Thymus (tissue), 11 donors: ENCODE measurements at regions not wholly inside any gene's neighbourhood (a gene's known extent, or its start where the extent isn't known, plus 50 kb on each side); places are given as distances from the start of the nearest gene placed in this dataset.

ENCODE experiments used
- DNase-seq, 9 donors: peaks; one replicate each; pipeline ENCODE4 v3.0.0-alpha.2; 2013; ENCODE audit warnings: low spot score in 9 of 9, low read depth in 6 of 9, missing footprints in 1 of 9
- H3K27ac ChIP-seq, 2 donors: one replicate each; pipeline ENCODE4 v1.5.1; 2013; ENCODE audit warnings: control low read depth in 1 of 2, low read depth in 1 of 2, low read length in 1 of 2, mild to moderate bottlenecking in 1 of 2, moderate library complexity in 1 of 2
- H3K27me3 ChIP-seq, 2 donors: one replicate each; pipeline ENCODE4 v1.5.1; 2013; ENCODE audit warnings: low read length in 1 of 2; ENCODE audit not compliant: control insufficient read depth in 2 of 2, insufficient read depth in 1 of 2
- H3K36me3 ChIP-seq, 2 donors: one replicate each; pipeline ENCODE4 v1.5.1; 2013; ENCODE audit warnings: low read length in 1 of 2, mild to moderate bottlenecking in 1 of 2, moderate library complexity in 1 of 2; ENCODE audit not compliant: control insufficient read depth in 2 of 2, insufficient read depth in 2 of 2
- H3K4me1 ChIP-seq, 2 donors: one replicate each; pipeline ENCODE4 v1.5.1; 2013; ENCODE audit warnings: low read length in 2 of 2; ENCODE audit not compliant: control insufficient read depth in 2 of 2, insufficient read depth in 2 of 2
- H3K4me3 ChIP-seq, 2 donors: one replicate each; pipeline ENCODE4 v1.5.1; 2013; ENCODE audit warnings: low read length in 2 of 2, control low read depth in 1 of 2, mild to moderate bottlenecking in 1 of 2
- H3K9me3 ChIP-seq, 2 donors: one replicate each; pipeline ENCODE4 v1.5.1; 2013; ENCODE audit warnings: low read length in 1 of 2, mild to moderate bottlenecking in 1 of 2; ENCODE audit not compliant: control insufficient read depth in 2 of 2, insufficient read depth in 1 of 2
- WGBS: extraction: QIAGEN DNeasy Blood & Tissue Kit; methylation state at CpG from one replicate; pipeline ENCODE4 v1.1.7; 2013; 5-methylcytosine and 5-hydroxymethylcytosine counted together
- donor health status: healthy.

- H3K27ac ChIP-seq: no peak overlapping the region
- no peaks in the 10 kb centered on the region for H3K9me3 ChIP-seq
- H3K27me3 ChIP-seq: peaks cover 0 to 5% of the 10 kb centered on the region in 2 donors
- no peaks in the 10 kb centered on the region for H3K36me3 ChIP-seq
- H3K4me1 ChIP-seq: no peaks in the 10 kb centered on the region
- DNase-seq: no peak
- 95% methylated on average over 4 of the region's 4 CpGs for WGBS
- H3K4me3 ChIP-seq: no peak overlapping the region
Observed at GRCh38 chr2:176546550-176546949, 277.3 kb downstream of the MTX2 start.

GRCh38 chr2:176552501-176553135 is 283.4 kb downstream of the MTX2 start:
- DNase-seq: no peak
- Histone ChIP-seq H3K4me3 (no peak overlapping the region), H3K27ac (no peak overlapping the region), H3K36me3 (no peaks in the 10 kb centered on the region), H3K9me3 (no peaks in the 10 kb centered on the region), H3K27me3 (peaks cover 11 to 25% of the 10 kb centered on the region in 2 donors), H3K4me1 (peaks cover 3 to 7% of the 10 kb centered on the region in 2 donors)
- 86% methylated on average over 1 of the region's 1 CpG for WGBS

- under 1% methylated on average over 16 of the region's 16 CpGs for WGBS
- H3K27ac ChIP-seq: no peak overlapping the region
- H3K36me3 ChIP-seq: no peaks in the 10 kb centered on the region
- peaks cover 12 to 35% of the 10 kb centered on the region in 2 donors for H3K27me3 ChIP-seq
- peak overlapping the region; percentile 37 to 47 for H3K4me3 ChIP-seq
- DNase-seq: peak; percentile 8 to 71 (median 40)
- peaks cover 3 to 7% of the 10 kb centered on the region in 2 donors for H3K4me1 ChIP-seq
- no peaks in the 10 kb centered on the region for H3K9me3 ChIP-seq
Observed at GRCh38 chr2:176553685-176554100, 284.5 kb downstream of the MTX2 start.

- peak; percentile 49 to 87 (median 70) for DNase-seq
- Histone ChIP-seq H3K36me3 (no peaks in the 10 kb centered on the region), H3K27me3 (peaks cover 13 to 42% of the 10 kb centered on the region in 2 donors), H3K9me3 (no peaks in the 10 kb centered on the region), H3K4me3 (peak overlapping the region; percentile 37 to 47), H3K4me1 (peaks cover 3 to 7% of the 10 kb centered on the region in 2 donors), H3K27ac (no peak overlapping the region)
- 12% methylated on average over 17 of the region's 17 CpGs for WGBS
Observed at GRCh38 chr2:176554101-176555048, 285.1 kb downstream of the MTX2 start.

- peaks cover 3 to 7% of the 10 kb centered on the region in 2 donors for H3K4me1 ChIP-seq
- no peak overlapping the region for H3K4me3 ChIP-seq
- DNase-seq: no peak
- H3K27me3 ChIP-seq: peaks cover 16 to 49% of the 10 kb centered on the region in 2 donors
- H3K27ac ChIP-seq: no peak overlapping the region
- no peaks in the 10 kb centered on the region for H3K9me3 ChIP-seq
- WGBS: 78% methylated on average over 5 of the region's 5 CpGs
- no peaks in the 10 kb centered on the region for H3K36me3 ChIP-seq
Observed at GRCh38 chr2:176555112-176555511, 285.9 kb downstream of the MTX2 start.

- Histone ChIP-seq H3K4me1 (peaks cover 3 to 7% of the 10 kb centered on the region in 2 donors), H3K4me3 (no peak overlapping the region), H3K9me3 (no peaks in the 10 kb centered on the region), H3K36me3 (no peaks in the 10 kb centered on the region), H3K27ac (no peak overlapping the region), H3K27me3 (peaks cover 18 to 54% of the 10 kb centered on the region in 2 donors)
- DNase-seq: no peak
- 72% methylated on average over 13 of the region's 13 CpGs for WGBS
Observed at GRCh38 chr2:176555781-176556180, 286.5 kb downstream of the MTX2 start.

- 68% methylated on average over 2 of the region's 2 CpGs for WGBS
- DNase-seq: no peak
- no peaks in the 10 kb centered on the region for H3K9me3 ChIP-seq
- peaks cover 17 to 56% of the 10 kb centered on the region in 2 donors for H3K27me3 ChIP-seq
- H3K27ac ChIP-seq: no peak overlapping the region
- no peak overlapping the region for H3K4me3 ChIP-seq
- H3K4me1 ChIP-seq: peaks cover 3 to 7% of the 10 kb centered on the region in 2 donors
- no peaks in the 10 kb centered on the region for H3K36me3 ChIP-seq
Observed at GRCh38 chr2:176556373-176556772, 287.1 kb downstream of the MTX2 start.

GRCh38 chr2:176557821-176558220 is 288.6 kb downstream of the MTX2 start:
- H3K27me3 ChIP-seq: peaks cover 16 to 67% of the 10 kb centered on the region in 2 donors
- WGBS: 89% methylated on average over 1 of the region's 1 CpG
- no peak for DNase-seq
- no peak overlapping the region for H3K27ac ChIP-seq
- H3K9me3 ChIP-seq: no peaks in the 10 kb centered on the region
- H3K4me3 ChIP-seq: no peak overlapping the region
- no peaks in the 10 kb centered on the region for H3K36me3 ChIP-seq
- H3K4me1 ChIP-seq: peaks cover 3 to 7% of the 10 kb centered on the region in 2 donors

- Histone ChIP-seq H3K9me3 (no peaks in the 10 kb centered on the region), H3K27me3 (peaks cover 16 to 74% of the 10 kb centered on the region in 2 donors), H3K4me3 (no peak overlapping the region), H3K27ac (no peak overlapping the region), H3K4me1 (peaks cover 3 to 7% of the 10 kb centered on the region in 2 donors), H3K36me3 (no peaks in the 10 kb centered on the region)
- no peak for DNase-seq
- WGBS: 85% methylated on average over 4 of the region's 4 CpGs
Observed at GRCh38 chr2:176558574-176559140, 289.4 kb downstream of the MTX2 start.
